ENCODE measurements at regions not wholly inside any gene's neighbourhood (a gene's known extent, or its start where the extent isn't known, plus 50 kb on each side); places are given as distances from the start of the nearest gene placed in this dataset.

DNA sequence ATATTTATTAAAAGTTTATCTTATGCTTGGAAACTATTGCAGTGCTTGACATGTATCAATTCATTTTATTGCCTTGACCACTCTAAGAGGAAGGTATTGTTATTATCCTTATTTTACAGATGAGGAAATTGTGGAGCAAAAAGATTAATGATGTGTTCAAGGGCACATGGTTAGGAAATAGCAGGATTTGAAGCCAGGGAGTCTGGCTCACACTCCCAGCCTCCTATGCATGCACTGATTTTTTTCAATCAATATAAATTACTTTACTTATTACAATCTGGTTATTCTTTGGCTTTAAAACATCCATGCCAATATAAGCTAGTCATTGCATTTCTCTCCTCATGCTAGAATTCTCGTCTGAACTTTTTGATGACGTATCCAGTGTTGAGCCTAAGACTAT lies 94.2 kb upstream of the TBX5 start:
- H3K27me3 ChIP-seq (ENCODE audit: control insufficient read depth in 2 of 2, insufficient read depth in 2 of 2, low read length in 2 of 2) = no peaks in the 10 kb centered on the region
- no peaks in the 10 kb centered on the region; the same call in 1 of the 2 replicates for H4K20me1 ChIP-seq (replicated peaks; ENCODE audit: control insufficient read depth, insufficient read depth, low read length)
- no peak overlapping the region for H3K9ac ChIP-seq (ENCODE audit: insufficient read depth in 1 of 2, low read depth in 2 of 2, low read length in 2 of 2)
- in situ Hi-C loops (cut with MboI) (loop anchor here (10.0 kb wide), 2 partner anchors 325 to 515 kb away; no protein-coding TSS in a partner anchor), intact Hi-C loops (cut with micrococcal nuclease) (no loop called here)
- no peak overlapping the region for H3K27ac ChIP-seq (ENCODE audit: extremely low read depth, low read depth, low read length)
- TF ChIP-seq KDM1A (IDR thresholded peaks at IDR 0.05) = no peak
- TF ChIP-seq GTF2F1 (IDR thresholded peaks at IDR 0.05; ENCODE audit: low read depth, low read length) = no peak
- no peak for TF ChIP-seq NRF1 (conservative IDR thresholded peaks at IDR 0.05 in 1 of 2, IDR thresholded peaks at IDR 0.05 in 1 of 2)
- TF ChIP-seq FOSL1 (tag; conservative IDR thresholded peaks at IDR 0.05) = no peak
- TF ChIP-seq NBN (IDR thresholded peaks at IDR 0.05; ENCODE audit: low read depth) = no peak
- TF ChIP-seq, protein P1, sequence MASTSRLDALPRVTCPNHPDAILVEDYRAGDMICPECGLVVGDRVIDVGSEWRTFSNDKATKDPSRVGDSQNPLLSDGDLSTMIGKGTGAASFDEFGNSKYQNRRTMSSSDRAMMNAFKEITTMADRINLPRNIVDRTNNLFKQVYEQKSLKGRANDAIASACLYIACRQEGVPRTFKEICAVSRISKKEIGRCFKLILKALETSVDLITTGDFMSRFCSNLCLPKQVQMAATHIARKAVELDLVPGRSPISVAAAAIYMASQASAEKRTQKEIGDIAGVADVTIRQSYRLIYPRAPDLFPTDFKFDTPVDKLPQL (IDR thresholded peaks at IDR 0.05; ENCODE audit: extremely low read depth, insufficient read length) = no peak
- TF ChIP-seq LEF1 (IDR thresholded peaks at IDR 0.05) = no peak
- H3K9me3 ChIP-seq (replicated peaks; ENCODE audit: control insufficient read depth, insufficient read depth, low read depth, low read length) = no peaks in the 10 kb centered on the region
- no peak for ATAC-seq
- ChIA-PET CTCF (ENCODE audit: low intra/inter-chr PET ratio) (no interaction called here), POLR2A (no interaction called here)
- DNase-seq (ENCODE audit: extremely low read depth in 1 of 4, low spot score in 3 of 4) = no peak
- BruUV-seq (replicated peaks) = no TSS peak
- no peaks in the 10 kb centered on the region for H3K4me1 ChIP-seq (replicated peaks in 1 of 2; ENCODE audit: control insufficient read depth in 2 of 2, insufficient read depth in 2 of 2, low read length in 2 of 2)
- H3K4me2 ChIP-seq (ENCODE audit: insufficient read depth, low read length) = no peak overlapping the region
- WGBS (ENCODE audit: insufficient coverage, low coverage, missing lambda C conversion rate) = 0% methylated on average over 2 of the region's 2 CpGs
- no peak for FAIRE-seq
- no peaks in the 10 kb centered on the region for H3K79me2 ChIP-seq (ENCODE audit: control insufficient read depth, insufficient read depth, low read length)
- H3K9me1 ChIP-seq (ENCODE audit: control insufficient read depth, insufficient read depth, low read length) = no peaks in the 10 kb centered on the region
- no peaks in the 10 kb centered on the region for H3K36me3 ChIP-seq (ENCODE audit: control insufficient read depth, insufficient read depth, low read length)
- H3K4me3 ChIP-seq = no peak overlapping the region
- no peak overlapping the region for H2AFZ ChIP-seq (ENCODE audit: low read depth, low read length)

DNA sequence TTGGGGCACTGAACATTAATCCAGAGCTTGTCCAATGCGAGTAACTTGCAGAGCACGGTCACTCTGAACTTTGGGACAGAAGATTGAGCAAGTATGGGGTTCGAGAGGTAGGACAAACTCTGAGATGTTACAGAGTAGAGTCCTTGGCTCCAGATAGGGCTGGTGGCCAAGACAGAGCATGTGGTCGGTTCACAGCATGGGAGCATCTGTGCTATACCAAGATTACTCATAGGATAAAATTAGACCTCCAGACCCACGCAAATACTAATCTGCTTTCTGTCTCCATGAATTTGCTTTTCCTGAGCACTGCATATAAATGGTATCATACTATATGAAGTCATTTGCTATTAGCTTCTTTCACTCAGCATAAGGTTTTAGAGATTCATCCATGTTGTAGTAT lies 93.4 kb upstream of the TBX5 start:
- H3K9me3 ChIP-seq (replicated peaks; ENCODE audit: control insufficient read depth, insufficient read depth, low read depth, low read length) = no peaks in the 10 kb centered on the region
- H4K20me1 ChIP-seq (replicated peaks; ENCODE audit: control insufficient read depth, insufficient read depth, low read length) = no peaks in the 10 kb centered on the region; the same call in 1 of the 2 replicates
- no TSS peak for BruUV-seq (replicated peaks)
- no peaks in the 10 kb centered on the region for H3K4me1 ChIP-seq (replicated peaks in 1 of 2; ENCODE audit: control insufficient read depth in 2 of 2, insufficient read depth in 2 of 2, low read length in 2 of 2)
- in situ Hi-C loops (cut with MboI) (no loop called here), intact Hi-C loops (cut with micrococcal nuclease) (no loop called here)
- H3K9ac ChIP-seq (ENCODE audit: insufficient read depth in 1 of 2, low read depth in 2 of 2, low read length in 2 of 2) = no peak overlapping the region
- no peak for ATAC-seq
- POLR2A ChIA-PET = no interaction called here
- no peaks in the 10 kb centered on the region for H3K27me3 ChIP-seq (ENCODE audit: control insufficient read depth in 2 of 2, insufficient read depth in 2 of 2, low read length in 2 of 2)
- H3K27ac ChIP-seq (ENCODE audit: extremely low read depth, low read depth, low read length) = no peak overlapping the region
- no peak for DNase-seq (ENCODE audit: extremely low read depth in 1 of 4, low spot score in 3 of 4)
- H2AFZ ChIP-seq (ENCODE audit: low read depth, low read length) = no peak overlapping the region
- WGBS (ENCODE audit: insufficient coverage, low coverage, missing lambda C conversion rate) = 0% methylated on average over 5 of the region's 5 CpGs
- CTCF ChIA-PET (ENCODE audit: low intra/inter-chr PET ratio) = no interaction called here
- H3K36me3 ChIP-seq (ENCODE audit: control insufficient read depth, insufficient read depth, low read length) = no peaks in the 10 kb centered on the region
- H3K9me1 ChIP-seq (ENCODE audit: control insufficient read depth, insufficient read depth, low read length) = no peaks in the 10 kb centered on the region
- no peaks in the 10 kb centered on the region for H3K79me2 ChIP-seq (ENCODE audit: control insufficient read depth, insufficient read depth, low read length)
- no peak overlapping the region for H3K4me2 ChIP-seq (ENCODE audit: insufficient read depth, low read length)
- H3K4me3 ChIP-seq = no peak overlapping the region
- no peak for FAIRE-seq
- TF ChIP-seq, protein P2, sequence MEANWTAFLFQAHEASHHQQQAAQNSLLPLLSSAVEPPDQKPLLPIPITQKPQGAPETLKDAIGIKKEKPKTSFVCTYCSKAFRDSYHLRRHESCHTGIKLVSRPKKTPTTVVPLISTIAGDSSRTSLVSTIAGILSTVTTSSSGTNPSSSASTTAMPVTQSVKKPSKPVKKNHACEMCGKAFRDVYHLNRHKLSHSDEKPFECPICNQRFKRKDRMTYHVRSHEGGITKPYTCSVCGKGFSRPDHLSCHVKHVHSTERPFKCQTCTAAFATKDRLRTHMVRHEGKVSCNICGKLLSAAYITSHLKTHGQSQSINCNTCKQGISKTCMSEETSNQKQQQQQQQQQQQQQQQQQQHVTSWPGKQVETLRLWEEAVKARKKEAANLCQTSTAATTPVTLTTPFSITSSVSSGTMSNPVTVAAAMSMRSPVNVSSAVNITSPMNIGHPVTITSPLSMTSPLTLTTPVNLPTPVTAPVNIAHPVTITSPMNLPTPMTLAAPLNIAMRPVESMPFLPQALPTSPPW (CRISPR knock-in tag; IDR thresholded peaks at IDR 0.05) = no peak
- no peak for TF ChIP-seq RBM15 (IDR thresholded peaks at IDR 0.05; ENCODE audit: insufficient read depth, low read length)
- TF ChIP-seq, protein P3, sequence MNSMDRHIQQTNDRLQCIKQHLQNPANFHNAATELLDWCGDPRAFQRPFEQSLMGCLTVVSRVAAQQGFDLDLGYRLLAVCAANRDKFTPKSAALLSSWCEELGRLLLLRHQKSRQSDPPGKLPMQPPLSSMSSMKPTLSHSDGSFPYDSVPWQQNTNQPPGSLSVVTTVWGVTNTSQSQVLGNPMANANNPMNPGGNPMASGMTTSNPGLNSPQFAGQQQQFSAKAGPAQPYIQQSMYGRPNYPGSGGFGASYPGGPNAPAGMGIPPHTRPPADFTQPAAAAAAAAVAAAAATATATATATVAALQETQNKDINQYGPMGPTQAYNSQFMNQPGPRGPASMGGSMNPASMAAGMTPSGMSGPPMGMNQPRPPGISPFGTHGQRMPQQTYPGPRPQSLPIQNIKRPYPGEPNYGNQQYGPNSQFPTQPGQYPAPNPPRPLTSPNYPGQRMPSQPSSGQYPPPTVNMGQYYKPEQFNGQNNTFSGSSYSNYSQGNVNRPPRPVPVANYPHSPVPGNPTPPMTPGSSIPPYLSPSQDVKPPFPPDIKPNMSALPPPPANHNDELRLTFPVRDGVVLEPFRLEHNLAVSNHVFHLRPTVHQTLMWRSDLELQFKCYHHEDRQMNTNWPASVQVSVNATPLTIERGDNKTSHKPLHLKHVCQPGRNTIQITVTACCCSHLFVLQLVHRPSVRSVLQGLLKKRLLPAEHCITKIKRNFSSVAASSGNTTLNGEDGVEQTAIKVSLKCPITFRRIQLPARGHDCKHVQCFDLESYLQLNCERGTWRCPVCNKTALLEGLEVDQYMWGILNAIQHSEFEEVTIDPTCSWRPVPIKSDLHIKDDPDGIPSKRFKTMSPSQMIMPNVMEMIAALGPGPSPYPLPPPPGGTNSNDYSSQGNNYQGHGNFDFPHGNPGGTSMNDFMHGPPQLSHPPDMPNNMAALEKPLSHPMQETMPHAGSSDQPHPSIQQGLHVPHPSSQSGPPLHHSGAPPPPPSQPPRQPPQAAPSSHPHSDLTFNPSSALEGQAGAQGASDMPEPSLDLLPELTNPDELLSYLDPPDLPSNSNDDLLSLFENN (IDR thresholded peaks at IDR 0.05; ENCODE audit: low read depth in 2 of 2, low read length in 2 of 2) = no peak

Measured in K562 (cell line).